ENCODE measurements at regions not wholly inside any gene's neighbourhood (a gene's known extent, or its start where the extent isn't known, plus 50 kb on each side); places are given as distances from the start of the nearest gene placed in this dataset.

- Histone ChIP-seq H3K9ac (ENCODE audit: low read depth in 1 of 2, low read length in 2 of 2) (no peak overlapping the region), H3K4me3 (ENCODE audit: low read depth in 1 of 3, low read length in 3 of 3) (no peak overlapping the region), H3K4me1 (ENCODE audit: control insufficient read depth in 4 of 4, insufficient read depth in 4 of 4, low read length in 3 of 4) (no peaks in the 10 kb centered on the region), H3K9me3 (ENCODE audit: control insufficient read depth in 4 of 4, low read length in 3 of 4) (peaks cover 0 to 4% (median under 1%) of the 10 kb centered on the region in 4 donors), H3K27ac (ENCODE audit: low read depth in 1 of 2, low read length in 2 of 2) (no peak overlapping the region), H3K36me3 (ENCODE audit: control insufficient read depth in 4 of 4, insufficient read depth in 3 of 4, low read depth in 1 of 4, low read length in 3 of 4) (no peaks in the 10 kb centered on the region), H3K27me3 (ENCODE audit: control insufficient read depth in 4 of 4, insufficient read depth in 4 of 4, low read length in 3 of 4) (no peaks in the 10 kb centered on the region)
- WGBS: 74% methylated on average over 3 of the region's 3 CpGs
- no peak for DNase-seq (ENCODE audit: low spot score)
- TF ChIP-seq JUND (IDR thresholded peaks at IDR 0.05): no peak
- TF ChIP-seq RAD21 (IDR thresholded peaks at IDR 0.05): no peak
- no peak for TF ChIP-seq HNF4G (IDR thresholded peaks at IDR 0.05)
- no peak for TF ChIP-seq SP1 (IDR thresholded peaks at IDR 0.05)
- no peak for TF ChIP-seq ATF3 (IDR thresholded peaks at IDR 0.05)
- no peak for TF ChIP-seq FOXA2 (IDR thresholded peaks at IDR 0.05)
- TF ChIP-seq FOXA1 (IDR thresholded peaks at IDR 0.05): no peak
- no peak for TF ChIP-seq MAX (IDR thresholded peaks at IDR 0.05)
- TF ChIP-seq YY1 (IDR thresholded peaks at IDR 0.05): no peak
- TF ChIP-seq GABPA (IDR thresholded peaks at IDR 0.05 in 1 of 2, conservative IDR thresholded peaks at IDR 0.05 in 1 of 2): no peak
- TF ChIP-seq ZBTB33 (IDR thresholded peaks at IDR 0.05): no peak
- no peak for TF ChIP-seq HNF4A (conservative IDR thresholded peaks at IDR 0.05)
- TF ChIP-seq, protein P1, sequence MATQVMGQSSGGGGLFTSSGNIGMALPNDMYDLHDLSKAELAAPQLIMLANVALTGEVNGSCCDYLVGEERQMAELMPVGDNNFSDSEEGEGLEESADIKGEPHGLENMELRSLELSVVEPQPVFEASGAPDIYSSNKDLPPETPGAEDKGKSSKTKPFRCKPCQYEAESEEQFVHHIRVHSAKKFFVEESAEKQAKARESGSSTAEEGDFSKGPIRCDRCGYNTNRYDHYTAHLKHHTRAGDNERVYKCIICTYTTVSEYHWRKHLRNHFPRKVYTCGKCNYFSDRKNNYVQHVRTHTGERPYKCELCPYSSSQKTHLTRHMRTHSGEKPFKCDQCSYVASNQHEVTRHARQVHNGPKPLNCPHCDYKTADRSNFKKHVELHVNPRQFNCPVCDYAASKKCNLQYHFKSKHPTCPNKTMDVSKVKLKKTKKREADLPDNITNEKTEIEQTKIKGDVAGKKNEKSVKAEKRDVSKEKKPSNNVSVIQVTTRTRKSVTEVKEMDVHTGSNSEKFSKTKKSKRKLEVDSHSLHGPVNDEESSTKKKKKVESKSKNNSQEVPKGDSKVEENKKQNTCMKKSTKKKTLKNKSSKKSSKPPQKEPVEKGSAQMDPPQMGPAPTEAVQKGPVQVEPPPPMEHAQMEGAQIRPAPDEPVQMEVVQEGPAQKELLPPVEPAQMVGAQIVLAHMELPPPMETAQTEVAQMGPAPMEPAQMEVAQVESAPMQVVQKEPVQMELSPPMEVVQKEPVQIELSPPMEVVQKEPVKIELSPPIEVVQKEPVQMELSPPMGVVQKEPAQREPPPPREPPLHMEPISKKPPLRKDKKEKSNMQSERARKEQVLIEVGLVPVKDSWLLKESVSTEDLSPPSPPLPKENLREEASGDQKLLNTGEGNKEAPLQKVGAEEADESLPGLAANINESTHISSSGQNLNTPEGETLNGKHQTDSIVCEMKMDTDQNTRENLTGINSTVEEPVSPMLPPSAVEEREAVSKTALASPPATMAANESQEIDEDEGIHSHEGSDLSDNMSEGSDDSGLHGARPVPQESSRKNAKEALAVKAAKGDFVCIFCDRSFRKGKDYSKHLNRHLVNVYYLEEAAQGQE (IDR thresholded peaks at IDR 0.05): no peak
- no peak for TF ChIP-seq TAF1 (conservative IDR thresholded peaks at IDR 0.05)
- no peak for TF ChIP-seq EGR1 (IDR thresholded peaks at IDR 0.05; ENCODE audit: low read depth in 2 of 2)
- TF ChIP-seq RXRA (IDR thresholded peaks at IDR 0.05): no peak
- TF ChIP-seq CTCF (IDR thresholded peaks at IDR 0.05; ENCODE audit: low read depth, low read length, missing input control): no peak
- no peak for TF ChIP-seq NR2F2 (IDR thresholded peaks at IDR 0.05)
These were observed 1153.3 kb upstream of the AUTS2 start for GRCh38 chr7:68444956-68445355.
